HepG2 (cell line): ENCODE measurements at regions not wholly inside any gene's neighbourhood (a gene's known extent, or its start where the extent isn't known, plus 50 kb on each side); places are given as distances from the start of the nearest gene placed in this dataset.

Experiments
- ATAC-seq: fragments of 200-7000 bp; cut with Tn5 transposase; 3 replicates; pipeline ENCODE4 v1.9.1; 2020; ENCODE audit warnings: mild to moderate bottlenecking, moderate library complexity
- BruUV-seq: library from RNA; stranded (reverse); fragments of 400-500 nt; replicated peaks from 2 replicates; lab custom pipeline; 2021; lab: Mats Ljungman, UMichigan
- CTCF ChIA-PET: fragments of 300-600 bp; formaldehyde crosslinking; extraction: SDS; loops from one replicate; lab custom pipeline; 2021; ENCODE audit warnings: low total read pairs, inconsistent platforms, low intra/inter-chr PET ratio; lab: Yijun Ruan, JAX
- POLR2A ChIA-PET: fragments of 350-600 bp; sonication (Branson Sonifier 250); formaldehyde crosslinking; loops from one replicate; lab custom pipeline; 2020; ENCODE audit warnings: antibody characterized with exemption, inconsistent platforms; lab: Yijun Ruan, JAX
- DNase-seq: peaks from one replicate; pipeline ENCODE4 v3.0.0-alpha.2; 2015; ENCODE audit warnings: low spot score
- FAIRE-seq: peaks from 3 replicates; lab custom pipeline; 2011; peaks lifted over from hg19 to GRCh38; lab: Jason Lieb, UNC
- H2AFZ ChIP-seq: one replicate; pipeline ENCODE4 v1.6.1; 2011; ENCODE audit warnings: low read length, inconsistent platforms
- H3K27ac ChIP-seq: fragments of 300-600 bp; 3 replicates; pipeline ENCODE4 v1.8.0; 2011; ENCODE audit warnings: mixed run types, mild to moderate bottlenecking, mixed read lengths, low read length, inconsistent platforms; ENCODE audit not compliant: insufficient read depth; ENCODE audit errors: extremely low read length
- H3K27me3 ChIP-seq, 2 experiments: fragments of 200-600 bp in 1 of 2; 2 replicates in 1 of 2; 3 replicates in 1 of 2; pipeline versions ENCODE4 v1.6.0 to v1.8.0; 2011; ENCODE audit warnings: low read length in 2 of 2, mild to moderate bottlenecking in 2 of 2, moderate library complexity in 2 of 2, inconsistent platforms in 1 of 2; ENCODE audit not compliant: insufficient read depth in 2 of 2, control insufficient read depth in 1 of 2
- H3K36me3 ChIP-seq, 2 experiments: fragments of 200-600 bp in 1 of 2; replicated peaks in 1 of 2; 2 replicates in 1 of 2; 3 replicates in 1 of 2; pipeline versions ENCODE4 v1.5.1 to v1.8.0; 2011; ENCODE audit warnings: low read length in 2 of 2, inconsistent platforms in 1 of 2; ENCODE audit not compliant: insufficient read depth in 2 of 2, control insufficient read depth in 1 of 2
- H3K4me1 ChIP-seq: 2 replicates; pipeline ENCODE4 v1.5.1; 2012; ENCODE audit warnings: low read length, inconsistent platforms; ENCODE audit not compliant: insufficient read depth
- H3K4me2 ChIP-seq: 2 replicates; pipeline ENCODE4 v1.6.0; 2011; ENCODE audit warnings: low read depth, low read length, inconsistent platforms
- H3K4me3 ChIP-seq, 3 experiments: fragments of 200-600 bp in 1 of 3; sonication (generic), shearing (Covaris generic) in 1 of 3; replicated peaks in 1 of 3; 2 replicates each; pipeline ENCODE4 v1.5.1; 2011 to 2016; ENCODE audit warnings: low read length in 3 of 3, inconsistent platforms in 2 of 3, low read depth in 2 of 3, mild to moderate bottlenecking in 2 of 3, control low read depth in 1 of 3, mixed read lengths in 1 of 3; ENCODE audit not compliant: insufficient read depth in 1 of 3
- H3K79me2 ChIP-seq: one replicate; pipeline ENCODE4 v1.6.1; 2011; ENCODE audit warnings: low read length, inconsistent platforms; ENCODE audit not compliant: insufficient read depth
- H3K9ac ChIP-seq: 2 replicates; pipeline ENCODE4 v1.6.0; 2011; ENCODE audit warnings: mild to moderate bottlenecking, low read depth, low read length, inconsistent platforms; ENCODE audit not compliant: insufficient read depth
- H3K9me3 ChIP-seq: 2 replicates; pipeline ENCODE4 v1.5.1; 2012; ENCODE audit warnings: mild to moderate bottlenecking, low read length
- H4K20me1 ChIP-seq: 2 replicates; pipeline ENCODE4 v1.6.0; 2011; ENCODE audit warnings: inconsistent platforms, mild to moderate bottlenecking, low read length, moderate library complexity; ENCODE audit not compliant: insufficient read depth
- CREB1 ChIP-seq, 2 experiments: fragments of 450-650 bp in 1 of 2; IDR thresholded peaks; 2 replicates each; pipeline ENCODE4 v1.6.1; 2016 to 2017; ENCODE audit warnings: control low read depth in 1 of 2, mild to moderate bottlenecking in 1 of 2, missing compliant biosample characterization in 1 of 2, missing genetic modification characterization in 1 of 2
- TBP ChIP-seq: sonication (generic); formaldehyde crosslinking; IDR thresholded peaks from 2 replicates; pipeline ENCODE4 v1.5.0; 2020; ENCODE audit warnings: missing genetic modification reagents
- ZNF792 ChIP-seq: IDR thresholded peaks from 2 replicates; pipeline ENCODE4 v1.6.1; 2016
- WGBS: methylation state at CpG from one replicate; pipeline ENCODE4 v1.1.6; 2017; ENCODE audit warnings: low lambda C conversion rate; 5-methylcytosine and 5-hydroxymethylcytosine counted together
- in situ Hi-C: cut with HindIII; loops from 2 replicates; pipeline ENCODE4 v1.10.0; 2017; ENCODE audit warnings: low pct_unique_long_range_greater_than_20kb; ENCODE audit not compliant: extremely low pct_ligation_motif_present
- intact Hi-C: fragments of 100-400 bp; cut with micrococcal nuclease; formaldehyde crosslinking; loops from one replicate; pipeline ENCODE4 v1.10.0; 2022; ENCODE audit not compliant: unreplicated experiment
- TF ChIP-seq, protein P1 (sequence below), 2 experiments: fragments of 450-650 bp in 1 of 2; sonication (generic) in 1 of 2; formaldehyde crosslinking in 1 of 2; IDR thresholded peaks; 2 replicates each; pipeline versions ENCODE4 v1.6.1 to v1.8.0; 2016 to 2022; ENCODE audit warnings: antibody characterized with exemption in 1 of 2, mild to moderate bottlenecking in 1 of 2, missing genetic modification reagents in 1 of 2

DNA sequence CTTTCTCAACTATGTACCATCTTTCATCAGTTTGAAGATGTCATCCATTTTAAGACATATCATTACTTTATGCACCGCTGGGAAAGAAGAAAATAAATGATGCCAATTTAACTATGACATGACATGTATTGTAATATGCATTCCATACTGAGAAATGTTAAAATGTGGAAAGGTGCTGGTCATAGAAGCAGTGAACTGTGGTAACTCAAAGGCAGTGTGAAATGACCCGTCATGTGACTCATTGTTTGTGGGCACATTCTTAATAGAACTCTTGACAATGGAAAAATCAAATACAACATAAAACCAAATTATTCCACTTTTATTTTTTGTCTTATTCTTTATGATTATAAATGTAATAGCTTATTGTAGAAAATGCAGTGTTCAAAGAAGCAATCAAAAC is 455.0 kb upstream of the ST6GAL2 start:
- no TSS peak for BruUV-seq
- Histone ChIP-seq H3K79me2 (no peaks in the 10 kb centered on the region), H2AFZ (no peak overlapping the region), H3K9ac (no peak overlapping the region), H3K27ac (no peak overlapping the region), H3K27me3 (no peaks in the 10 kb centered on the region), H3K4me1 (no peaks in the 10 kb centered on the region), H3K4me3 (no peak overlapping the region), H3K36me3 (no peaks in the 10 kb centered on the region), H4K20me1 (no peaks in the 10 kb centered on the region), H3K4me2 (no peak overlapping the region), H3K9me3 (peaks cover 36% of the 10 kb centered on the region)
- ATAC-seq (no peak), FAIRE-seq (no peak), DNase-seq (no peak)
- whole genome bisulfite sequencing: 35% methylated on average over 2 of the region's 2 CpGs
- CTCF ChIA-PET: no interaction called here
- intact Hi-C loops (no loop called here), in situ Hi-C loops (no loop called here)
- TF ChIP-seq ZNF792 (CRISPR knock-in tag) (no peak), CREB1 (IDR thresholded peaks at IDR 0.05) (peak; percentile 61), CREB1 (CRISPR knock-in tag; IDR thresholded peaks at IDR 0.05) (no peak)
- POLR2A ChIA-PET: no interaction called here

DNA sequence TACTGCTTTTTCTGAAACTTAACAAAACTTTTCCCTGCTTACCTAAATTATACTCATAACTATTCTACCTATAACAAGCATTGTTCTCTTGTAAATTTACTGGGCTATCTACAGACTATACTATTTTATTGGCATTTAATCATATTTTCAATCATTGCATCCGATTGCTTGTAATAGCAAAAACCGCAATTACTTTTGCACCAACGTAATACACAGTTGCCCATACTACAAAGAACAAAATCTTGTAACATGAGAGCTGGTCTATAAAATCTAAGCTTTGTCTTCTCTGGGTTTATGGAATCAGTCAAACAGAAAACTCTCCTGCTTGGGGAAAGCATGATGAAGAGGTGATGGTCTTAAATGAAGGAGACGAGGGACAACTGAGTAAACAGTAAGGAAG is 463.4 kb upstream of the ST6GAL2 start:
- Histone ChIP-seq H3K27ac (no peak overlapping the region), H3K4me1 (no peaks in the 10 kb centered on the region), H3K79me2 (no peaks in the 10 kb centered on the region), H4K20me1 (no peaks in the 10 kb centered on the region), H3K9me3 (peaks cover 36% of the 10 kb centered on the region), H3K4me3 (no peak overlapping the region), H3K36me3 (no peaks in the 10 kb centered on the region), H2AFZ (no peak overlapping the region), H3K27me3 (no peaks in the 10 kb centered on the region), H3K9ac (no peak overlapping the region), H3K4me2 (no peak overlapping the region)
- ChIA-PET POLR2A (no interaction called here), CTCF (no interaction called here)
- DNase-seq (no peak), FAIRE-seq (no peak), ATAC-seq (no peak)
- WGBS: 18% methylated on average over 4 of the region's 4 CpGs
- BruUV-seq: no TSS peak
- intact Hi-C loops: no loop called here
- in situ Hi-C loops: no loop called here
- no peak for TF ChIP-seq TBP (CRISPR knock-in tag)
- TF ChIP-seq, protein P1, sequence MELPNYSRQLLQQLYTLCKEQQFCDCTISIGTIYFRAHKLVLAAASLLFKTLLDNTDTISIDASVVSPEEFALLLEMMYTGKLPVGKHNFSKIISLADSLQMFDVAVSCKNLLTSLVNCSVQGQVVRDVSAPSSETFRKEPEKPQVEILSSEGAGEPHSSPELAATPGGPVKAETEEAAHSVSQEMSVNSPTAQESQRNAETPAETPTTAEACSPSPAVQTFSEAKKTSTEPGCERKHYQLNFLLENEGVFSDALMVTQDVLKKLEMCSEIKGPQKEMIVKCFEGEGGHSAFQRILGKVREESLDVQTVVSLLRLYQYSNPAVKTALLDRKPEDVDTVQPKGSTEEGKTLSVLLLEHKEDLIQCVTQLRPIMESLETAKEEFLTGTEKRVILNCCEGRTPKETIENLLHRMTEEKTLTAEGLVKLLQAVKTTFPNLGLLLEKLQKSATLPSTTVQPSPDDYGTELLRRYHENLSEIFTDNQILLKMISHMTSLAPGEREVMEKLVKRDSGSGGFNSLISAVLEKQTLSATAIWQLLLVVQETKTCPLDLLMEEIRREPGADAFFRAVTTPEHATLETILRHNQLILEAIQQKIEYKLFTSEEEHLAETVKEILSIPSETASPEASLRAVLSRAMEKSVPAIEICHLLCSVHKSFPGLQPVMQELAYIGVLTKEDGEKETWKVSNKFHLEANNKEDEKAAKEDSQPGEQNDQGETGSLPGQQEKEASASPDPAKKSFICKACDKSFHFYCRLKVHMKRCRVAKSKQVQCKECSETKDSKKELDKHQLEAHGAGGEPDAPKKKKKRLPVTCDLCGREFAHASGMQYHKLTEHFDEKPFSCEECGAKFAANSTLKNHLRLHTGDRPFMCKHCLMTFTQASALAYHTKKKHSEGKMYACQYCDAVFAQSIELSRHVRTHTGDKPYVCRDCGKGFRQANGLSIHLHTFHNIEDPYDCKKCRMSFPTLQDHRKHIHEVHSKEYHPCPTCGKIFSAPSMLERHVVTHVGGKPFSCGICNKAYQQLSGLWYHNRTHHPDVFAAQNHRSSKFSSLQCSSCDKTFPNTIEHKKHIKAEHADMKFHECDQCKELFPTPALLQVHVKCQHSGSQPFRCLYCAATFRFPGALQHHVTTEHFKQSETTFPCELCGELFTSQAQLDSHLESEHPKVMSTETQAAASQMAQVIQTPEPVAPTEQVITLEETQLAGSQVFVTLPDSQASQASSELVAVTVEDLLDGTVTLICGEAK (IDR thresholded peaks at IDR 0.05): peak; percentile 93
- TF ChIP-seq, protein P1 (CRISPR knock-in tag; IDR thresholded peaks at IDR 0.05): no peak
